ENCODE measurements at regions not wholly inside any gene's neighbourhood (a gene's known extent, or its start where the extent isn't known, plus 50 kb on each side); places are given as distances from the start of the nearest gene placed in this dataset.

- no peak for TF ChIP-seq SUZ12 (IDR thresholded peaks at IDR 0.05; ENCODE audit: extremely low read depth, insufficient read depth, insufficient read length)
- no peak for TF ChIP-seq ZNF274 (IDR thresholded peaks at IDR 0.05; ENCODE audit: low read depth, low read length)
- no peak for TF ChIP-seq YY1 (IDR thresholded peaks at IDR 0.05; ENCODE audit: insufficient read depth, insufficient read length)
Observed at GRCh38 chr6:85368631-85369030, 81.3 kb upstream of the NT5E start.
